HAP-1 (cell line): ENCODE measurements at regions not wholly inside any gene's neighbourhood (a gene's known extent, or its start where the extent isn't known, plus 50 kb on each side); places are given as distances from the start of the nearest gene placed in this dataset.

Experiments
- DNase-seq, 2 experiments: peaks; one replicate each; pipeline ENCODE4 v3.0.0-alpha.2; 2016 to 2020; ENCODE audit warnings: low spot score in 2 of 2
- H3K27me3 ChIP-seq: fragments of 250-450 bp; sonication (Bioruptor Pico); 2 replicates; pipeline ENCODE4 v1.5.1; 2020; ENCODE audit warnings: low read depth, mild to moderate bottlenecking, moderate library complexity
- H3K36me3 ChIP-seq: fragments of 250-450 bp; sonication (Bioruptor Pico); replicated peaks from 2 replicates; pipeline ENCODE4 v1.5.1; 2020; ENCODE audit warnings: mild to moderate bottlenecking
- H3K4me1 ChIP-seq: fragments of 250-450 bp; sonication (Bioruptor Pico); 2 replicates; pipeline ENCODE4 v1.5.1; 2020; ENCODE audit warnings: mild to moderate bottlenecking
- H3K4me3 ChIP-seq: fragments of 250-450 bp; sonication (Bioruptor Pico); 2 replicates; pipeline ENCODE4 v1.5.1; 2020; ENCODE audit warnings: mild to moderate bottlenecking, moderate library complexity
- H3K9me3 ChIP-seq: fragments of 250-450 bp; sonication (Bioruptor Pico); 2 replicates; pipeline ENCODE4 v1.5.1; 2020; ENCODE audit warnings: mild to moderate bottlenecking, moderate library complexity
- in situ Hi-C: fragments of 300-500 bp; cut with MboI; formaldehyde crosslinking; loops from 3 replicates; pipeline ENCODE4 v1.14.3; 2020; ENCODE audit warnings: low sequenced_read_pairs, inconsistent platforms, mixed read lengths

DNA sequence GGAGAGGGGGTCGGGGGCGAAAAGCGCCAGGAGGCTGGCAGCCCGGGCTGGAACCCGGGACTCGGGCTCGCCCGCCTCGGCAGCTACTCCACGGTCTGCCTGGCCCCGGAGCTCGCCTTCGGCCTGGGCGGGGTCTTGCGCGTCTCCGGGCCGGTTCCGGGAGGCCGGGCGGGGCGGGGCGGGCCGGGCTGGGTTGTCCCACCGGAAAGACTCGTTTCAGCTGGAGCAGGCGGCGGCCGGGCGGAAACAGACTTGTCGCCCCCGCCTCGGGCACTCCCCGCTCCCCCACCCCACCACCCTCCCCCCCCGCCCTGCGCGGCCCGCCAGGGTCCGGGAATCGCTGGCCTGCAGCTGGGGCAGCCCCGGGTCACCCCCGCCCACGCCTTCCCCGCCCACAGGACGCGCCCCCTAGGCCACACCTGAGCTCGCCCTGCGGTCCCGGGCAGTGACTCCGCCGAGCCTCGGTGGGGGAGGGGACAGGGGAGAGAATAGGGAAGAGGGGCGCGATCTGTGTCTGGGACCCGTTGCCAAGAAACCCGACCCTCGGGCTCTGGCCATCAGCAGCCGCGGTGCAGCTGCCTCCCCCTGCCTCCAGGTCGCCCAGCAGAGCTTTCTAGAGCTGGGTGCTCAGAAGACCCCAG is 109.4 kb downstream of the KCTD15 start:
- Histone ChIP-seq H3K36me3 (no peaks in the 10 kb centered on the region), H3K4me1 (peaks cover 14% of the 10 kb centered on the region), H3K9me3 (no peaks in the 10 kb centered on the region), H3K4me3 (peak overlapping the region; percentile 26), H3K27me3 (no peaks in the 10 kb centered on the region)
- DNase-seq = peak in 1 of 2 experiments; percentile 62
- in situ Hi-C loops = no loop called here

DNA sequence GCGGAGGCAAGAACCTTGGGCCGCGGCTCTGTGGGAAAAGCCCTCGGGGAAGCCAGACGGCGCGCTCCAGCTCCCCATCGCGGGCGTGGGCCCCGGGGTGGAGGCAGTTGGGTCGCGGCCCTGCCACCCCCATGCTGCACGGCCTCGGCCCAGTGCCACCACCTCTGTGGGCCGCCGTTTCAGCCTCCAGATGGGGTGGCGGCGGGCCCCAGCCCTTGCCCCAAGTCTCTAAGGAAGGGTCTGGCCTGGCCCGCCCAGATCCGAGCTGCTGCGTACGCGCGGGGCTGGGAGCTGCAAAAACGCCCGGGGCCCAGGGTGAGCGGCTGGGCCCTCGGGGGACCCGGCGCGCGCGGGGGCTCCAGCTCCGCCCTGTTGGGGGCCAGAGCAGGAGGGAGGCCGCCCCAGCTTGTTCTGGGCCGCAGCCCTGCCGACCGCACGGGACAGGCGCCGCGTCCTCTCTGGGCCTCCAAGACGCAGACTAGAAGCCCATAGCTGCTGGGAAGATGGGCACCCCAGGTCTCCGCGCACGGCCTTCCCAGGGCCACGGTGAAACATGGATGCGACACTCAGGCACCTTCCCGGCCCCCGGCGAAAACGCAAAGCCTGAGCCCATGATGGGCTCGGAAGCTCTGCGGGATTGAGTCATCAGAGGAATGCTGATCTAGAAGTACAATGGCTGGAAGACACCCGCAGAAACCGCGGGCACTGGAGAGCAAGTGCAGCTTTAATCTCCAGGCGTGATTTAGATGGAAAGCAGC is 110.1 kb downstream of the KCTD15 start:
- Histone ChIP-seq H3K4me3 (no peak overlapping the region), H3K36me3 (no peaks in the 10 kb centered on the region), H3K4me1 (peaks cover 14% of the 10 kb centered on the region), H3K9me3 (no peaks in the 10 kb centered on the region), H3K27me3 (no peaks in the 10 kb centered on the region)
- DNase-seq = no peak
- in situ Hi-C loops = no loop called here

DNA sequence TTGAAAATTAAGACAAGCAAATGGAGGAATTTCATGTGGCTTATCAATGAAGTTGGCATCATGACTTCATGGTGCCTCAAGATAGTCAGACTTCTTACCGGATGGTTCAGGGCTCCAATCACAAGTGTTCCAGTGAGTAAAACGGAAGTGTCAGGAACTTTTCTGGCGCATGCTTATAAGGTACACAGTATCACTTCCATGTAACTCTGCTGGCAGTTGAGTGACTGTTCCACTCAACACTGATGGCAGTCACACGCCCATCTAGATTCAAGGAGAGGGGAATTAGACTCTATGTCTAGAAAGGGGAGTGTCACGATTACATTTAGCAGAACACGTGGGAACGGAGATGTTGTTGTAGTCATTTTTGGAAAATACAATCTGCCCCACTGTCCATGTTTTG is 114.3 kb downstream of the KCTD15 start:
- Histone ChIP-seq H3K9me3 (no peaks in the 10 kb centered on the region), H3K27me3 (no peaks in the 10 kb centered on the region), H3K4me3 (no peak overlapping the region), H3K36me3 (no peaks in the 10 kb centered on the region), H3K4me1 (peaks cover 6% of the 10 kb centered on the region)
- DNase-seq = no peak
- in situ Hi-C loops = no loop called here

DNA sequence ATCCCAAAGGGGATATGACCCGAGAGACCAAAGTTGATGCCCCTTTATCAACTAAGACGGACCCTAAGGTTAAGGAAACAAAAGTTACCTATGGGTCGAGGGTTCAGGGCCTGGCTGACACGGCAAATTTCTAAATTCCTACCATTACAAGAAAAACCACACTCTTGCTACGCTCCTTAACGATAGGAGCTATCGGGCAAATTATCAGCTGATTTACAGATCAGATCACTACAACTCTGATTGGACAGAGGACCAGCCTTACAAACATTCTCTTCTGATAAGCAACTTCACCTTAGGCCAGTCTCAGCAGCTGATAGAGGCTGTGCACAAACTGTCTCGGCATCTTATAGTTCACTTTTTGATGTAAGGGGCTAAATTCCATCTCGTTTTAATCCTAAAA is 117.9 kb downstream of the KCTD15 start:
- H3K9me3 ChIP-seq = no peaks in the 10 kb centered on the region
- no peaks in the 10 kb centered on the region for H3K27me3 ChIP-seq
- H3K36me3 ChIP-seq = no peaks in the 10 kb centered on the region
- in situ Hi-C loops = no loop called here
- DNase-seq = no peak
- no peak overlapping the region for H3K4me3 ChIP-seq
- peaks cover 6% of the 10 kb centered on the region for H3K4me1 ChIP-seq

DNA sequence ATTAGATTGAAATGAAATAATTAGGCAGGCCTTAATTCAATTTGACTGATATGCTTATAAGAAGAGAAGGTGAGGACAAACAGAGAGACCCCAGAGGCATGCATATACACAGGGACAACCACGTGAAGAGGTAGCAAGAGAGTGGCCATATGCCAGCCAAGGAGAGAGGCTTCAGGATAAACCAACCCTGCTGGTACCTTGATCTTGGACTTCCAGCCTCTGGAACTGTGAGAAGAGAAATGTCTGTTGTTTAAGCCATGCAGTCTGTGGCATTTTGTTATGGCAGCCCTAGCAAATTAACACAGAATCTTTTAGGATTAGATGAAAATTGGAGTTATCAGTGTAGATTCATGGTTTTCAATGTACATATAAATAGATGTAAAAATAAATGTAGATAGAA is 120.1 kb downstream of the KCTD15 start:
- in situ Hi-C loops = no loop called here

DNA sequence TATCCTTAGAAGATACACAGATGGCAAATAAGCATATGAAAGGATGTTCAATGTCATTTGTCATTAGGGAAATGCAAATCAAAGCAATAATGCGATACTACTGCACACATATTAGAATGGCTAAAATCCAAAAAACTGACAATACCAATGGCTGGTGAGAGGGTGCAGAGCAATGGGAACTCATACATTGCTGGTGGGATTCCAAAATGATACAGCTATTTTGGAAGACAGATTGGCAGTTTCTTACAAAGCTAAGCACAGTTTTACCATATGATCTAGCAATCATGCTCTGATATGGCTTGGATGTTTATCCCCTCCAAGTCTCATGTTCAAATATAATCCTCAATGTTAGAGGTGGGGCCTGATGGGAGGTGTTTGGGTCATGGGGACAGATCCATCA is 122.6 kb downstream of the KCTD15 start:
- Histone ChIP-seq H3K4me1 (peaks cover 6% of the 10 kb centered on the region), H3K4me3 (no peak overlapping the region), H3K36me3 (no peaks in the 10 kb centered on the region), H3K27me3 (no peaks in the 10 kb centered on the region), H3K9me3 (no peaks in the 10 kb centered on the region)
- DNase-seq = no peak
- in situ Hi-C loops = no loop called here

More for the DNA sequence above, 120.1 kb downstream of the KCTD15 start:
- Histone ChIP-seq H3K27me3 (no peaks in the 10 kb centered on the region), H3K36me3 (no peaks in the 10 kb centered on the region), H3K9me3 (no peaks in the 10 kb centered on the region), H3K4me1 (peaks cover 6% of the 10 kb centered on the region), H3K4me3 (no peak overlapping the region)
- no peak for DNase-seq

DNA sequence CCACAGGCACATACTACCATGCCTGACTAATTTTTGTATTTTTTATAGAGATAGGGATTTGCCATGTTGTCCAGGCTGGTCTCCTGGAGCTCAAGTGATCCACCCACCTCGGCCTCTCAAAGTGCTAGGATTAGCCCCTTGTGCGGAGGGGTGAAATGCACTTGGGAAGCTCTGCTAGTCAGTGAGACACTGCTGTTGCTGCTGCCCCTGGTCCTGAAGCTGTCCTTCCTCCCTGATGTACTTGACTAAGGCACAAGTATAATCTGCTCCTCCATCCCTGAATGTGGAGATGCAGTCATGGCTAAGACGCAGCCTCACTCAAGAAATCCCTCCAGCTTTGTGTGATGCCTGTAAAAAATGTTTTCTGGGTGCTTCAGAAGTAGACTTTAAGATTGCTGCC is 124.5 kb downstream of the KCTD15 start:
- H3K4me1 ChIP-seq = no peaks in the 10 kb centered on the region
- no peak for DNase-seq
- H3K9me3 ChIP-seq = no peaks in the 10 kb centered on the region
- no peak overlapping the region for H3K4me3 ChIP-seq
- H3K36me3 ChIP-seq = no peaks in the 10 kb centered on the region
- in situ Hi-C loops = no loop called here
- H3K27me3 ChIP-seq = no peaks in the 10 kb centered on the region

DNA sequence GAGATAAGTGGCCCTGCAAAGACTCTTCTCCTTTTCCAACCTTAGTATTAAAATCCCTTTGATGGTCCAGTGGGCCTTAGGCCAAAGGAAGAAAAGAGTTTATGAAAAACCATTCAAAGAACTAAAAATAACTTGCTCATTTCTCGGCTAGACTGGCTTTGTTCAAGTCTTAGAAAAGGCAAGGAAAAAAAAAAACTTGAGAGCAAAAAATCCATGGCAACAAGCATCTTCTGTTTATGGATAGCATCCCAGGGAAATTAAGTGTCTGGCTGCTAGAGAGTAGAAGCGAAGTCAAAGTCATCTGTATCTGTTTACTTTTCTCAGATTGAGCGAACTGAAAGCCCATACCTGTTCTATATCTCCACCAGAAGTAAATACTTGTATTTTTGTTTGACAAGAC is 129.6 kb downstream of the KCTD15 start:
- in situ Hi-C loops = no loop called here
- DNase-seq = no peak
- H3K4me3 ChIP-seq = no peak overlapping the region
- peaks cover 5% of the 10 kb centered on the region; the same call in 1 of the 2 replicates for H3K4me1 ChIP-seq
- H3K27me3 ChIP-seq = no peaks in the 10 kb centered on the region
- no peaks in the 10 kb centered on the region for H3K36me3 ChIP-seq
- no peaks in the 10 kb centered on the region for H3K9me3 ChIP-seq

DNA sequence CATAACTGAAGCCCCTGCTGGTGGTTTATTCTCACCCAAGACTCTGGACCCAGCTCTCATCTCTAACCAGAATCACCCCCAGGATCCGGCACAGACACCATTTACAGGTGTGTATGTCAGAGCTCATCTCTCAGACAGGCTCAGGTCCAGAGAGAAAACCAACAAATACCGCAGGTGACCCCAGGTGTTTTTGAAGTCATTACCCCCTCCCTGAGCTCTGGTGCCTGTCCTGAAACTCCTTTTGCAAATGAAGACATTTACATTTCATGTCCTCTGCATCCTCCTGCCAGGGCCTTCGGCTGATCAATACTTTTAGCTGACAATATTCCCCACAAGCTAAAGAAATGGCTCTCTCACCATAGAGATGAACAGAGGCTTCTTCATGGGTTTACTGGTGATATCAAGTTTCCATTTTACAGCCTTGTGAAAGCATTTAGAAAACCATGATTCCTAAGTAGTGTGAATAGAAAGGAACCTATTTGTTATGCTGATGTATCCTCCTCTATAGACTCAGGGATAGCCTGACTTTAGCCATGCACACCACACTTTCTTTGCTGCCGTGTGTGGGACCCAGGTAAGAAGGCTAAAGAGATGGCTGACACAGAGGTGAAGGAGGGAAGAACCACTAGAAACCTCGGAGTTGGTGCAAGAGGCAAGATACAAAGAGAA is 131.3 kb downstream of the KCTD15 start:
- Histone ChIP-seq H3K9me3 (no peaks in the 10 kb centered on the region), H3K4me3 (no peak overlapping the region), H3K36me3 (no peaks in the 10 kb centered on the region), H3K4me1 (peaks cover 5% of the 10 kb centered on the region; the same call in 1 of the 2 replicates), H3K27me3 (no peaks in the 10 kb centered on the region; the same call in 1 of the 2 replicates)
- DNase-seq = peak in 1 of 2 experiments; percentile 84
- in situ Hi-C loops = no loop called here

DNA sequence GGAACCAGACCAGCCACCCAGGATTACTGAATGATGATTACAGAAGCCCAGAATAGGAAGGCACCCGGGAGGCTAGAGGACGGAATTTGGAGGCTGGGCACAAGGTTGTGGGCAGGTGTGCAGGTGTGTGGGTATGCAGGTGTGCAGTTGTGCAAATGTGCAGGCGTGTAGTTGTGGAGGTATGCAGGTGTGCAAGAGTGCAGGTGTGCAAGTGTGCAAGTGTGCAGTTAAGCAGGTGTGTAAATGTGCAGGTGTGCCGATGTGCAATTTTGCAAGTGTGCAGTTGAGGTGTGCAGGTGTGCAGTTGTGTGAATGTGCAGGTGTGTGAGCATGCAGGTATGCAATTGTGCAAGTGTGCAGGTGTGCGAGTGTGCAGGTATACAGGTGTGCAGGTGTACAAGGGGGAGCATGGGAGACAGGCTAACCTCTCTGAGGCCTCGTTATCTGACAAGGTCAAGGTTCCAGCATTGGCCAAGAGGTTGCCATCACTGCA is 131.8 kb downstream of the KCTD15 start:
- DNase-seq = no peak
- no peaks in the 10 kb centered on the region for H3K9me3 ChIP-seq
- no peak overlapping the region for H3K4me3 ChIP-seq
- H3K36me3 ChIP-seq = no peaks in the 10 kb centered on the region
- in situ Hi-C loops = no loop called here
- peaks cover 5% of the 10 kb centered on the region; the same call in 1 of the 2 replicates for H3K4me1 ChIP-seq
- no peaks in the 10 kb centered on the region; the same call in 1 of the 2 replicates for H3K27me3 ChIP-seq

DNA sequence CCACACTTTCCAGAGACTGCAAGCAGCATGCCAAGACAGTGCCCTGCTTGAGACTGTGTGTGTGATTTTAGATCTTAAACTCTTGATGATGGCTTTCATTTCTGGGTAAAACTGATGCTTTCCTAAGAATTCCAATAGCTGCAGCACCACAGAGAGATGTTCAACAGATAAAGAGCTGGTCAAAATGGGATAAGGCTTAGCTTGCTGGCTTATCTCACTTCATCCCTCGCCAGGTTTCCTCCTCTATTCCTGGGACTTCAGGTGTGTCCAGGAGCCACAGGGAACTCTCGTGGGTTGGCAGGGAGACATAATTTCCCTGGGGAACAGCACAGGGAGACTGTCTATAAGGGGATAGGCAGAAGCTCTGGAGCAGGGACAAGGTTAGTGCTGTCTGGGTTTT is 137.3 kb downstream of the KCTD15 start:
- in situ Hi-C loops = no loop called here
- Histone ChIP-seq H3K36me3 (no peaks in the 10 kb centered on the region), H3K4me1 (no peaks in the 10 kb centered on the region), H3K9me3 (no peaks in the 10 kb centered on the region), H3K4me3 (no peak overlapping the region), H3K27me3 (no peaks in the 10 kb centered on the region; the same call in 1 of the 2 replicates)
- no peak for DNase-seq

DNA sequence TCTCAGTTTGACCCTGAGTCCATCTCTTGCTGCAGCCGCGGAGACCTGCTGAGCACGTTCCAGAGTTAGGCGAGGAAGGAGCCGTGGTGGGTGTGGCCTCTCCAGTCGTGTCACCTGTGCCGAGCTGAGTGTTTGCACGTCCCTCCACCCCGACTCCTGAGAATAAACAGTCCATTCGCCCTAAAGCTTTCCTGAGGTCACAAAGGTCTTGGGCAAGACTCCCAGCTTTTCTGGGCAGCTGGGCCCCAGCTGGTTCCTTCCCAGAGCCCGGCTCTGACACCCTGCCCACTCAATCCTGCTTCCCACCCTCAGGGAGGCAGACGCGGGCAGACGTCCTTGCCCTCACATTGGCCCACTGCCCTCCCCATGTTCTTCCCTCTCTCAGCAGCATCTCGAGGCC is 142.2 kb downstream of the KCTD15 start:
- Histone ChIP-seq H3K4me1 (no peaks in the 10 kb centered on the region), H3K4me3 (no peak overlapping the region), H3K27me3 (no peaks in the 10 kb centered on the region), H3K9me3 (no peaks in the 10 kb centered on the region), H3K36me3 (no peaks in the 10 kb centered on the region)
- in situ Hi-C loops = no loop called here
- DNase-seq = no peak

DNA sequence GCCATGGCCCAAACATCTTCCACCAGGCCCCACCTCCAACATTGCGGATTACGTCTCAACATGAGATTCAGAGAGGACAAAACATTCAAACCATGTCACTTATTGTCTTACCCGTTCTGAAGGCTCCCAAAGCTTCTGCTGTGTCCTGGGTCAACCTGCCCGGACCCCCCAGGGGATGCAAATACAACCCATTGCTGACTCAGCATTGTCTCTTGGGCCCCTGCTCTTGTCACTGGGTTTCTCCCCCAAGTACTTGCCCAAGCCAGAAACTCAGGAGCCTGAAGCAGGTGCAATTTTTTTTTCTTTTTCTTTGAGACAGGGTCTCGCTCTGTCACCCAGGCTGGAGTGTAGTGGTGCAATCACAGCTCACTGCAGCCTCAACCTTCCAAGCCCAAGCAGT is 144.5 kb downstream of the KCTD15 start:
- no peak for DNase-seq
- in situ Hi-C loops = no loop called here
- no peak overlapping the region for H3K4me3 ChIP-seq
- no peaks in the 10 kb centered on the region for H3K9me3 ChIP-seq
- no peaks in the 10 kb centered on the region for H3K27me3 ChIP-seq
- no peaks in the 10 kb centered on the region for H3K36me3 ChIP-seq
- H3K4me1 ChIP-seq = peaks cover 5% of the 10 kb centered on the region; the same call in 1 of the 2 replicates
